ENCODE measurements at regions not wholly inside any gene's neighbourhood (a gene's known extent, or its start where the extent isn't known, plus 50 kb on each side); places are given as distances from the start of the nearest gene placed in this dataset.

DNA sequence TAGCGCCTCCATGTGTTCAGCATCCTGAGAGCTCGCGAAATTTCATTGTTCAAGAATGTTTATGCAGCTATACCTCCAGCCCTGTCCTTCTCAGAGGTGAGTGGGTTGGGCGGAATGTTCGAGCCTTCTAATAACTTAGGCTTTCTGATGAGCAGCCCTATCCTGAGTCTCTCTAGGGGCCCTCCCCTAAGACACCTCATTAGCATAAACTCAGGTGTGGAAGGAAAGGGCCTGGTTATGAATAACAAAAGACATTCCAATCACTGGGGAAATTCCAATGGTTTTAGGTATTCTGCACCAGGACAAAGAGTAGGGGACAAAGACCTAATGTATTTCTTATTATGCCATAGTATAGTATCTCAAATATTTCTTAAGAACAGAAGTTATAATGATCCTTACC lies 138.1 kb upstream of the PDZRN3 start:
- no peak for TF ChIP-seq EZH2 (IDR thresholded peaks at IDR 0.05; ENCODE audit: low read length)
- TF ChIP-seq, protein P1, sequence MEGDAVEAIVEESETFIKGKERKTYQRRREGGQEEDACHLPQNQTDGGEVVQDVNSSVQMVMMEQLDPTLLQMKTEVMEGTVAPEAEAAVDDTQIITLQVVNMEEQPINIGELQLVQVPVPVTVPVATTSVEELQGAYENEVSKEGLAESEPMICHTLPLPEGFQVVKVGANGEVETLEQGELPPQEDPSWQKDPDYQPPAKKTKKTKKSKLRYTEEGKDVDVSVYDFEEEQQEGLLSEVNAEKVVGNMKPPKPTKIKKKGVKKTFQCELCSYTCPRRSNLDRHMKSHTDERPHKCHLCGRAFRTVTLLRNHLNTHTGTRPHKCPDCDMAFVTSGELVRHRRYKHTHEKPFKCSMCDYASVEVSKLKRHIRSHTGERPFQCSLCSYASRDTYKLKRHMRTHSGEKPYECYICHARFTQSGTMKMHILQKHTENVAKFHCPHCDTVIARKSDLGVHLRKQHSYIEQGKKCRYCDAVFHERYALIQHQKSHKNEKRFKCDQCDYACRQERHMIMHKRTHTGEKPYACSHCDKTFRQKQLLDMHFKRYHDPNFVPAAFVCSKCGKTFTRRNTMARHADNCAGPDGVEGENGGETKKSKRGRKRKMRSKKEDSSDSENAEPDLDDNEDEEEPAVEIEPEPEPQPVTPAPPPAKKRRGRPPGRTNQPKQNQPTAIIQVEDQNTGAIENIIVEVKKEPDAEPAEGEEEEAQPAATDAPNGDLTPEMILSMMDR (optimal IDR thresholded peaks at IDR 0.05 in 1 of 3, IDR thresholded peaks at IDR 0.05 in 1 of 3, conservative IDR thresholded peaks at IDR 0.05 in 1 of 3; ENCODE audit: extremely low read depth in 1 of 3, insufficient read depth in 2 of 3, low read length in 3 of 3) = no peak
- dilution Hi-C loops (cut with MboI; ENCODE audit: extremely low pct_ligation_motif_present, low sequenced_read_pairs) = no loop called here
- no peak for FAIRE-seq

GRCh38 chr3:73759297-73759711 lies 134.6 kb upstream of the PDZRN3 start:
- Histone ChIP-seq H3K9me3 (ENCODE audit: control insufficient read depth, low read depth, low read length) (no peaks in the 10 kb centered on the region), H3K4me1 (ENCODE audit: control insufficient read depth, extremely low read depth, insufficient read depth, low read length) (no peaks in the 10 kb centered on the region), H3K79me2 (ENCODE audit: control insufficient read depth, insufficient read depth, low read length) (no peaks in the 10 kb centered on the region), H2AFZ (ENCODE audit: control insufficient read depth, low read length) (no peak overlapping the region), H4K20me1 (ENCODE audit: control insufficient read depth, extremely low read depth, insufficient read depth, low read length) (no peaks in the 10 kb centered on the region), H3K27me3 (ENCODE audit: control insufficient read depth, extremely low read depth, insufficient read depth, low read length) (no peaks in the 10 kb centered on the region), H3K27ac (ENCODE audit: control insufficient read depth, insufficient read depth, low read length) (no peak overlapping the region), H3K4me2 (ENCODE audit: control insufficient read depth, extremely low read depth, insufficient read depth, low read depth, low read length) (no peak overlapping the region), H3K9ac (ENCODE audit: control insufficient read depth, extremely low read depth, insufficient read depth, low read length) (no peak overlapping the region), H3K36me3 (ENCODE audit: control insufficient read depth in 2 of 2, extremely low read depth in 1 of 2, insufficient read depth in 2 of 2, low read length in 2 of 2) (no peaks in the 10 kb centered on the region), H3K9me1 (ENCODE audit: control insufficient read depth, extremely low read depth, insufficient read depth, low read length) (no peaks in the 10 kb centered on the region), H3K4me3 (ENCODE audit: control insufficient read depth in 2 of 3, extremely low read depth in 1 of 3, insufficient read depth in 2 of 3, low read depth in 1 of 3, low read length in 3 of 3) (no peak overlapping the region)
- no peak for DNase-seq (ENCODE audit: low read depth, low spot score)
- TF ChIP-seq, protein P1 (optimal IDR thresholded peaks at IDR 0.05 in 1 of 3, IDR thresholded peaks at IDR 0.05 in 1 of 3, conservative IDR thresholded peaks at IDR 0.05 in 1 of 3; ENCODE audit: extremely low read depth in 1 of 3, insufficient read depth in 2 of 3, low read length in 3 of 3) = no peak
- TF ChIP-seq EZH2 (IDR thresholded peaks at IDR 0.05; ENCODE audit: low read length) = no peak
- FAIRE-seq = no peak
- dilution Hi-C loops (cut with MboI; ENCODE audit: extremely low pct_ligation_motif_present, low sequenced_read_pairs) = no loop called here

More for the DNA sequence above, 138.1 kb upstream of the PDZRN3 start:
- no peak for DNase-seq (ENCODE audit: low read depth, low spot score)
- H3K36me3 ChIP-seq (ENCODE audit: control insufficient read depth in 2 of 2, extremely low read depth in 1 of 2, insufficient read depth in 2 of 2, low read length in 2 of 2) = no peaks in the 10 kb centered on the region
- no peak overlapping the region for H3K4me3 ChIP-seq (ENCODE audit: control insufficient read depth in 2 of 3, extremely low read depth in 1 of 3, insufficient read depth in 2 of 3, low read depth in 1 of 3, low read length in 3 of 3)
- H3K4me2 ChIP-seq (ENCODE audit: control insufficient read depth, extremely low read depth, insufficient read depth, low read depth, low read length) = no peak overlapping the region
- H3K27me3 ChIP-seq (ENCODE audit: control insufficient read depth, extremely low read depth, insufficient read depth, low read length) = no peaks in the 10 kb centered on the region
- H2AFZ ChIP-seq (ENCODE audit: control insufficient read depth, low read length) = no peak overlapping the region
- H4K20me1 ChIP-seq (ENCODE audit: control insufficient read depth, extremely low read depth, insufficient read depth, low read length) = no peaks in the 10 kb centered on the region
- no peak overlapping the region for H3K27ac ChIP-seq (ENCODE audit: control insufficient read depth, insufficient read depth, low read length)
- no peaks in the 10 kb centered on the region for H3K9me3 ChIP-seq (ENCODE audit: control insufficient read depth, low read depth, low read length)
- H3K4me1 ChIP-seq (ENCODE audit: control insufficient read depth, extremely low read depth, insufficient read depth, low read length) = no peaks in the 10 kb centered on the region
- H3K79me2 ChIP-seq (ENCODE audit: control insufficient read depth, insufficient read depth, low read length) = no peaks in the 10 kb centered on the region
- H3K9me1 ChIP-seq (ENCODE audit: control insufficient read depth, extremely low read depth, insufficient read depth, low read length) = no peaks in the 10 kb centered on the region
- no peak overlapping the region for H3K9ac ChIP-seq (ENCODE audit: control insufficient read depth, extremely low read depth, insufficient read depth, low read length)
